OCI-LY7 (cell line): ENCODE measurements at regions not wholly inside any gene's neighbourhood (a gene's known extent, or its start where the extent isn't known, plus 50 kb on each side); places are given as distances from the start of the nearest gene placed in this dataset.

Experiments
- BruUV-seq: library from RNA; stranded (reverse); fragments of 400-500 nt; replicated peaks from 2 replicates; lab custom pipeline; 2021; lab: Mats Ljungman, UMichigan
- CTCF ChIA-PET: fragments of 300-600 bp; sonication (Branson Sonifier 250); formaldehyde crosslinking; loops from one replicate; lab custom pipeline; 2022; ENCODE audit warnings: antibody characterized with exemption; ENCODE audit not compliant: unreplicated experiment; lab: Charles Lee
- POLR2A ChIA-PET: fragments of 300-600 bp; sonication (Branson Sonifier 250); formaldehyde crosslinking; loops from one replicate; lab custom pipeline; 2022; ENCODE audit warnings: antibody characterized with exemption; lab: Charles Lee
- DNase-seq: peaks from one replicate; pipeline ENCODE4 v3.0.0-alpha.2; 2015; ENCODE audit warnings: low spot score
- H2AFZ ChIP-seq: fragments of 200-600 bp; sonication (generic), shearing (Covaris generic); 2 replicates; pipeline ENCODE4 v1.6.1; 2014; ENCODE audit warnings: mild to moderate bottlenecking, antibody characterized with exemption, low read length, moderate library complexity
- H3K27ac ChIP-seq: fragments of 200-600 bp; sonication (generic); 2 replicates; pipeline ENCODE4 v1.5.1; 2014; ENCODE audit warnings: mixed run types, low read depth, mild to moderate bottlenecking, moderate library complexity, low read length, inconsistent platforms; ENCODE audit not compliant: poor library complexity, severe bottlenecking
- H3K36me3 ChIP-seq: fragments of 200-600 bp; sonication (generic); 2 replicates; pipeline ENCODE4 v1.6.1; 2014; ENCODE audit warnings: mild to moderate bottlenecking, antibody characterized with exemption, low read length, moderate library complexity, mixed read lengths; ENCODE audit not compliant: insufficient read depth
- H3K4me1 ChIP-seq: fragments of 200-600 bp; sonication (generic); 2 replicates; pipeline ENCODE4 v1.5.1; 2014; ENCODE audit warnings: mild to moderate bottlenecking, low read length; ENCODE audit not compliant: insufficient read depth, poor library complexity, severe bottlenecking
- H3K4me2 ChIP-seq: fragments of 200-600 bp; sonication (generic); 2 replicates; pipeline ENCODE4 v1.6.1; 2014; ENCODE audit warnings: mild to moderate bottlenecking, low read length
- H3K4me3 ChIP-seq: fragments of 200-600 bp; sonication (generic); 2 replicates; pipeline ENCODE4 v1.5.1; 2014; ENCODE audit warnings: mild to moderate bottlenecking, low read depth, low read length; ENCODE audit not compliant: poor library complexity, severe bottlenecking
- H3K79me2 ChIP-seq: fragments of 200-600 bp; sonication (generic); 2 replicates; pipeline ENCODE4 v1.6.1; 2016; ENCODE audit warnings: low read depth, mild to moderate bottlenecking, low read length, moderate library complexity, mixed read lengths; ENCODE audit not compliant: insufficient read depth
- H3K9me2 ChIP-seq: fragments of 200-600 bp; sonication (generic); 2 replicates; pipeline ENCODE4 v1.6.1; 2016; ENCODE audit warnings: mild to moderate bottlenecking, low read length, mixed read lengths; ENCODE audit not compliant: insufficient read depth
- H3K9me3 ChIP-seq: fragments of 200-600 bp; sonication (generic); 2 replicates; pipeline ENCODE4 v1.6.1; 2014; ENCODE audit warnings: mild to moderate bottlenecking, mixed run types, low read length, mixed read lengths
- H4K20me1 ChIP-seq: fragments of 200-600 bp; sonication (generic); 2 replicates; pipeline ENCODE4 v1.6.1; 2014; ENCODE audit warnings: mild to moderate bottlenecking, antibody characterized with exemption, low read length, moderate library complexity, mixed read lengths; ENCODE audit not compliant: insufficient read depth
- EZH2phosphoT487 ChIP-seq: fragments of 200-600 bp; sonication (generic); IDR thresholded peaks from 2 replicates; pipeline ENCODE4 v1.6.1; 2018; ENCODE audit warnings: low read depth, borderline replicate concordance, mild to moderate bottlenecking, mixed run types, antibody characterized with exemption, low read length, moderate library complexity, mixed read lengths
- intact Hi-C: fragments of 100-400 bp; cut with micrococcal nuclease; formaldehyde crosslinking; loops from one replicate; pipeline ENCODE4 v1.10.0; 2022; ENCODE audit not compliant: unreplicated experiment
- TF ChIP-seq, protein P1 (sequence below): fragments of 200-600 bp; sonication (generic); conservative IDR thresholded peaks from 2 replicates; pipeline ENCODE4 v1.5.1; 2014; ENCODE audit warnings: mild to moderate bottlenecking, antibody characterized with exemption, low read length, moderate library complexity, mixed read lengths

DNA sequence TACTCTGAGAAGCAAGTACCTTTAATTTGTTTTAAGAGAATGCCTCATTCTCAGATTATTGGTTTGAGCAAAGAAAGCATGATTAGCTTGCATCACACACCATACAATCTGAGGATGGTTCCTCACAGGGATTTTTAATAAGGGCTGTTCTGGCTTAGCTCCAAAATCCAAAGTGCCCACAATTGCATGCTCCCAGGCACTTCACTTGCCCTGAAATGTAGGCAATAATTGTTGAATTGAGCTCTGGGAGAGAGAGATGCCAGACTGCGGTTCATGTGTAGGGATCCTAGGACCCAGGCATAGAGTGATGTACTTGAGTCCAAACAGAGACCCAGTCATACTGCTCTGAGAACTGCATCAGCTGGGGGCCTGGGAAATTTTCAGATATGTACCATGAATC lies 358.4 kb upstream of the CXorf51B start:
- intact Hi-C loops: no loop called here
- ChIA-PET POLR2A (no interaction called here), CTCF (no interaction called here)
- Histone ChIP-seq H3K36me3 (no peaks in the 10 kb centered on the region), H3K27ac (no peak overlapping the region), H3K4me3 (no peak overlapping the region), H3K4me2 (no peak overlapping the region), H3K79me2 (no peaks in the 10 kb centered on the region), H3K9me3 (no peaks in the 10 kb centered on the region), H3K9me2 (no peaks in the 10 kb centered on the region), H2AFZ (no peak overlapping the region), H4K20me1 (no peaks in the 10 kb centered on the region), H3K4me1 (no peaks in the 10 kb centered on the region)
- no TSS peak for BruUV-seq
- no peak for DNase-seq
- TF ChIP-seq, protein P1, sequence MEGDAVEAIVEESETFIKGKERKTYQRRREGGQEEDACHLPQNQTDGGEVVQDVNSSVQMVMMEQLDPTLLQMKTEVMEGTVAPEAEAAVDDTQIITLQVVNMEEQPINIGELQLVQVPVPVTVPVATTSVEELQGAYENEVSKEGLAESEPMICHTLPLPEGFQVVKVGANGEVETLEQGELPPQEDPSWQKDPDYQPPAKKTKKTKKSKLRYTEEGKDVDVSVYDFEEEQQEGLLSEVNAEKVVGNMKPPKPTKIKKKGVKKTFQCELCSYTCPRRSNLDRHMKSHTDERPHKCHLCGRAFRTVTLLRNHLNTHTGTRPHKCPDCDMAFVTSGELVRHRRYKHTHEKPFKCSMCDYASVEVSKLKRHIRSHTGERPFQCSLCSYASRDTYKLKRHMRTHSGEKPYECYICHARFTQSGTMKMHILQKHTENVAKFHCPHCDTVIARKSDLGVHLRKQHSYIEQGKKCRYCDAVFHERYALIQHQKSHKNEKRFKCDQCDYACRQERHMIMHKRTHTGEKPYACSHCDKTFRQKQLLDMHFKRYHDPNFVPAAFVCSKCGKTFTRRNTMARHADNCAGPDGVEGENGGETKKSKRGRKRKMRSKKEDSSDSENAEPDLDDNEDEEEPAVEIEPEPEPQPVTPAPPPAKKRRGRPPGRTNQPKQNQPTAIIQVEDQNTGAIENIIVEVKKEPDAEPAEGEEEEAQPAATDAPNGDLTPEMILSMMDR: no peak
- no peak for TF ChIP-seq EZH2phosphoT487

DNA sequence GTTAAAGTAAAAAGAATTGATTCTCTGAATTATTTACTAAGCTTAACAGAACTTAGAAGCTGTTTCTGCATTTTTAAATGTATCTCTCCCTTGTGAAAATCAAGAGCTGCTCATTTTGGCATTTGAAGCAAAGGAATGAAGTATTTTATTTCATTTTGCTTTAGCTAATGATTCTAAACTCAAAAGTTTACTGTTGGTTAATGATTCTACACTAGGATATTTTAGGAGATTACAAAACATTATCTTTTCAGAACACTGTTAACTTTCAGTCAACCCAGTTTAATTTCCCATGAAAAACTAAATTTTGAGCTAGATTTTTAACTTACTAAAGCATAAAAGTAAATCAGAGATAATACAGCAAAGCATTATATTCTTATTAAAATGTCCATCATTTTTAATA lies 355.2 kb upstream of the CXorf51B start:
- Histone ChIP-seq H3K4me3 (no peak overlapping the region), H3K79me2 (no peaks in the 10 kb centered on the region), H3K27ac (no peak overlapping the region), H4K20me1 (no peaks in the 10 kb centered on the region), H3K4me1 (no peaks in the 10 kb centered on the region), H3K9me2 (no peaks in the 10 kb centered on the region), H3K4me2 (no peak overlapping the region), H3K36me3 (no peaks in the 10 kb centered on the region), H3K9me3 (no peaks in the 10 kb centered on the region), H2AFZ (no peak overlapping the region)
- BruUV-seq: no TSS peak
- intact Hi-C loops: no loop called here
- POLR2A ChIA-PET: no interaction called here
- DNase-seq: no peak
- CTCF ChIA-PET: no interaction called here
- TF ChIP-seq, protein P1: no peak
- TF ChIP-seq EZH2phosphoT487: no peak

DNA sequence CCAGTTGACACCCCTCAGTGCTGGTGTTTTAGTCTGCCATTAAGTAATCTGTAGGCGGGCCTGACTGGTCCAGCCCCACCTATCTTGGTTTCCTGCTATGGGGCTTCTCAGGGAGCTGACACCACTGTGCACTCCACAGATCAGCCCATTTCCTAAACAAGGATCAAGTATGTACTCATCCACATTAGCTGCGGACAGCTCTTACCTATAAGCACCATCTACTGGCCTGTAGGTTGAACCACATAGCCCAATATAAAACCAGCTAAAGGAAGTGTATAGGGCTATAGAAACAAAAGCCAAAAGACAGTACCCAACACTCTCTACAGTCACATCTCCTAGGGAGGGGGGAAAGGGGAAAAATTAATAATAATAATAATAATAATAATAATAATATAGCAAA lies 353.5 kb upstream of the CXorf51B start:
- H3K4me2 ChIP-seq: no peak overlapping the region
- no peaks in the 10 kb centered on the region for H3K9me3 ChIP-seq
- no peak overlapping the region for H3K27ac ChIP-seq
- H4K20me1 ChIP-seq: no peaks in the 10 kb centered on the region
- H3K4me3 ChIP-seq: no peak overlapping the region
- H3K9me2 ChIP-seq: no peaks in the 10 kb centered on the region
- no peak for DNase-seq
- TF ChIP-seq EZH2phosphoT487: no peak
- TF ChIP-seq, protein P1: no peak
- ChIA-PET CTCF (no interaction called here), POLR2A (no interaction called here)
- no peak overlapping the region for H2AFZ ChIP-seq
- H3K4me1 ChIP-seq: no peaks in the 10 kb centered on the region
- H3K36me3 ChIP-seq: no peaks in the 10 kb centered on the region
- no peaks in the 10 kb centered on the region for H3K79me2 ChIP-seq
- no TSS peak for BruUV-seq
- intact Hi-C loops: no loop called here
